ENCODE measurements at regions not wholly inside any gene's neighbourhood (a gene's known extent, or its start where the extent isn't known, plus 50 kb on each side); places are given as distances from the start of the nearest gene placed in this dataset.

GRCh38 chr10:47225219-47225927 lies 74.6 kb upstream of the GDF10 start:
- TF ChIP-seq CTCF (IDR thresholded peaks at IDR 0.05) (no peak), POLR2AphosphoS5 (IDR thresholded peaks at IDR 0.05) (no peak), EP300 (IDR thresholded peaks at IDR 0.05) (no peak), POLR2A (IDR thresholded peaks at IDR 0.05) (no peak)
